Fibroblast of pulmonary artery (primary cell): ENCODE measurements at regions not wholly inside any gene's neighbourhood (a gene's known extent, or its start where the extent isn't known, plus 50 kb on each side); places are given as distances from the start of the nearest gene placed in this dataset.

Experiments
- DNase-seq: peaks from one replicate; pipeline ENCODE4 v3.0.0-alpha.2; 2010; ENCODE audit warnings: low read depth
- H3K4me3 ChIP-seq: replicated peaks from 2 replicates; pipeline ENCODE4 v1.5.1; 2011; ENCODE audit warnings: low read depth, mild to moderate bottlenecking, control low read depth, low read length, moderate library complexity
- TF ChIP-seq, protein P1 (sequence below): IDR thresholded peaks from 2 replicates; pipeline ENCODE4 v1.5.1; 2011; ENCODE audit warnings: mild to moderate bottlenecking, control low read depth, low read length, inconsistent platforms; ENCODE audit errors: missing control alignments

DNA sequence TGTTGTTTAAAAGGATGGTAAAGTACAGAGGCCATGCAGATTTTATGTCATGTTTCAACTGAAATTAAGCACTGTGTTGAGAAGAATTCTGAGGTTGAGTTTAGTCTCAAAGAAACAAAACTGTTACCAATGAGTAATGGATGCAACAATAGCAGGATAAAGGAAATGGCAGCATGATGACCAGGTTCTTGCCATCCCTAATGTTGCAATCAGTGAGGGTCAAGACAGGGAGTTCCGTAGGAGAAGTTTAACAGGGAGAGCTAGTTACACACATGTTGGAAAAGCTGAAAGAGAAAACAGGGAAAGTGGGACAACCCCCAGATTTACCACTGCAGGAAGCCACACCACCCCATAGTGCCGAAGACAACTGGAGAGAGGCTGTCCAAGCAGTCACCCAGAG is 343.8 kb upstream of the EPHA4 start:
- peak; percentile 33 for DNase-seq
- no peak overlapping the region for H3K4me3 ChIP-seq
- TF ChIP-seq, protein P1, sequence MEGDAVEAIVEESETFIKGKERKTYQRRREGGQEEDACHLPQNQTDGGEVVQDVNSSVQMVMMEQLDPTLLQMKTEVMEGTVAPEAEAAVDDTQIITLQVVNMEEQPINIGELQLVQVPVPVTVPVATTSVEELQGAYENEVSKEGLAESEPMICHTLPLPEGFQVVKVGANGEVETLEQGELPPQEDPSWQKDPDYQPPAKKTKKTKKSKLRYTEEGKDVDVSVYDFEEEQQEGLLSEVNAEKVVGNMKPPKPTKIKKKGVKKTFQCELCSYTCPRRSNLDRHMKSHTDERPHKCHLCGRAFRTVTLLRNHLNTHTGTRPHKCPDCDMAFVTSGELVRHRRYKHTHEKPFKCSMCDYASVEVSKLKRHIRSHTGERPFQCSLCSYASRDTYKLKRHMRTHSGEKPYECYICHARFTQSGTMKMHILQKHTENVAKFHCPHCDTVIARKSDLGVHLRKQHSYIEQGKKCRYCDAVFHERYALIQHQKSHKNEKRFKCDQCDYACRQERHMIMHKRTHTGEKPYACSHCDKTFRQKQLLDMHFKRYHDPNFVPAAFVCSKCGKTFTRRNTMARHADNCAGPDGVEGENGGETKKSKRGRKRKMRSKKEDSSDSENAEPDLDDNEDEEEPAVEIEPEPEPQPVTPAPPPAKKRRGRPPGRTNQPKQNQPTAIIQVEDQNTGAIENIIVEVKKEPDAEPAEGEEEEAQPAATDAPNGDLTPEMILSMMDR, result no peak

DNA sequence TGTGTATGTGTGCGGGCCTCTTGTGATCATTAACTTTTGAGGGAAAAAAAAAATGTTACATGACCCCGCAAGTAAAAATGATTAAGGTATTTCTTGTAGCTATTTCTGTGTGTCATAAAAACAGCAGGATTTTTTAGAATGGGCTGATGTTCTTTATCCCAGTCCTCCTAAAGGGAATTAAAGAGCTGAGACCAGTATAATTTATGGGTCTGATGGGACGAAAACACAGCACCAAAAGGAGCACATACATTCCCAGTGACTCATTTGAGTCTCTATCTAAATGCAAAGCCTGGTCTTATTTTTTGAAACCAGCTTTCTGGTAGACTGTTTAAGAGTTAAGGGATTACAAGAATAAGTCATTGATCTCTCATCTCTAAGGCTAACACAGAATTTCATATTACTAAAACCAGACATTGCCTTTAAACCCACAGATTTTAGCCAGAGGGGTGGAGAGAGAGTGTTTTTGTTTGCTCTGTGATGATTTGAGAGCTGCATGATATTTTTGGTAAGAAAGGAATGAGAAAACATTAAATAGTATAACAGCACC is 342.3 kb upstream of the EPHA4 start:
- H3K4me3 ChIP-seq, result no peak overlapping the region
- TF ChIP-seq, protein P1, result no peak
- no peak for DNase-seq

DNA sequence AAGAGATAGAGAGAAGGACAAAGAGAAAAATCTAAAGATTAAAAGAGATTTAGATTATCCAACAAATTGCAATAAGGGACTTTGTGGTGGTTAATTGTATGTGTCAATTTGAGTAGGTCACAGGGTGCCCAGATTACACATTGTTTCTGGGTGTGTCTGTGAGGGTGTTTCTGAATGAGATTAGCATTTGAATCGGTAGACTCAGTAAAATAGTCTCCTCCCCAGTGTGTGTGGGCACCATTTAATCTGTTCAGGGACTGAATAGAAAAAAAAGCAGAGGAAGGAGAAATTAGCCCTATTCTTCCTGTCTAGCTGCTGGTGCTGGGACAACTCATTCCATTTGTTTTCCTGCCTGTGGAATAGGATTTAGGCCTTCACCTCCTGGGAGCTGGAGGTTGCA is 339.8 kb upstream of the EPHA4 start:
- TF ChIP-seq, protein P1, result no peak

DNA sequence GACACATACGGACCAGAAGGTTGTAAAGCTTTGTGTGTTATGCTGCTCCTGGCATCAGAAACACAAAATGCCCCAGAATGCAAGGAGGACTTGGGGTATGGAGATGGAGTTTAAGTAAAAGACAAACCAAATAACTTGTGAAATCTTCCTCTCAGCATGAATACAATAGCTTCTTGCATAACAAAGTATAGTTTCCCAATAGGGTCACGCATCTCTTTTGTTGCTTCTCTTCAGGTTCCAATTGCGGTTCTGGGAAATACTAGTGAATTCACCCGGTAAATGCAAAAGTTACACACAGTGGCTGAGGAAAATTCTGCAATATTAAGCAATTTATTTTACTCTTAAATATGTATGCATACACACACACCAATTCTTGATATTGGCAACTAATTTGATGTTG is 339.2 kb upstream of the EPHA4 start:
- TF ChIP-seq, protein P1, result no peak
- peak; percentile 18 for DNase-seq
- no peak overlapping the region for H3K4me3 ChIP-seq

More for the DNA sequence above, 339.8 kb upstream of the EPHA4 start:
- DNase-seq, result no peak
- H3K4me3 ChIP-seq, result no peak overlapping the region

DNA sequence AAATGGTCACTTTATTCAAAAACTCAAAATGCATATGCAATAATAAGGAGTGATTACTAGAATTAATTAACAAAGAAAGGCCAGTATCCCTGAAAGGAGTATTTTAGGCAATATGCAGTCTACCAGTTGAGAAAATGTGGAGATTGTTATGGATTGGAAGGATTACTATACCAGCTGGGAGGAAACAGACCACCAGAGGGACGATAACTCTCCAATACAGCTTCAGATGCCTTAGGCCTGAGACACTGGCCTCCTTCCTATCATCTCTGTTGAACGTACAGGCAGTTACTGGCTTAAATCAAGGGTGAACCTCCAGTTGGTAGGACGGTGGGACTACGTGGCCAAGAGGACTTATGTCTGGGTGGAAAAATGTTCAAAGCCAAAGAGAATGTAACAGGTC is 336.4 kb upstream of the EPHA4 start:
- H3K4me3 ChIP-seq, result no peak overlapping the region
- DNase-seq, result no peak
- TF ChIP-seq, protein P1, result no peak

GRCh38 chr2:221897718-221898117 is 325.6 kb upstream of the EPHA4 start:
- DNase-seq, result no peak
- no peak overlapping the region for H3K4me3 ChIP-seq
- TF ChIP-seq, protein P1, result no peak

DNA sequence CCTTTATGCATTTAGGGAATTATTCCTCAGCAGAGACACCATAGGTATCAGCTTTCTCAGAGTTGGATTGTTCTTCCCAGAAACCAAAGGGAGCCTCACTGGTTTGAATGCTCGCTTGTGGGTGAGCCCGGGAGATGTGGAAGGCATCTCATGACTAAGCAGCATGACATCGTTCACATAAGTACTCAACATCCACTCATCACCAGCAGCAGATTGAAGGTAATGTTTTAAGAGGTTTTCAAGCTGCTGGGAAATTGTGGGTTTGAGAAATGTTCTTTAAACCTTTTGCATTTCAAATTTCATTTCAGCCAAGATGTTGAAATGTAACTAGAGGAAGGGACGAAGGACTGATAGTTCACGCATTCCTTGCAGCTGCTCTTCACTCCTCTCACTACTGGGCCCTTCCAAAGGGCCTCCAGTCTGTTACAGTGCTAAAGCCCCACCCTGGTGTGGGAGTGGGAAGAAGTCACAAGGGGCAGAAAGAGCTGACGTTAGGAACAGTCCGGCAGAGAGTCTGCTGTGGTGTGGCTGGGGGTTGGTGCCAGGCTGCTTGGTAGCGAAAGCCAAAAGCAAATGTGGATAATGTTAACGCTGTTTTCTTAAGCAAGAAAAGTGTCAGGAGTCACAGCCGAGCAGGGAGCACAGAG is 324.5 kb upstream of the EPHA4 start:
- TF ChIP-seq, protein P1, result no peak
- DNase-seq, result peak; percentile 50
- H3K4me3 ChIP-seq, result no peak overlapping the region
